Tibial nerve (tissue), 3 donors: ENCODE measurements at regions not wholly inside any gene's neighbourhood (a gene's known extent, or its start where the extent isn't known, plus 50 kb on each side); places are given as distances from the start of the nearest gene placed in this dataset.

Experiments
- POLR2A ChIP-seq, 2 donors: fragments of 450-650 bp; IDR thresholded peaks; one replicate each; pipeline ENCODE4 v1.6.1; 2017; ENCODE audit warnings: antibody characterized with exemption in 2 of 2, mild to moderate bottlenecking in 2 of 2, moderate library complexity in 2 of 2
- TF ChIP-seq, protein P1 (sequence below), 5 experiments: fragments of 200-600 bp in 3 of 5; fragments of 450-650 bp in 2 of 5; sonication (generic) in 3 of 5; IDR thresholded peaks; one replicate each; pipeline ENCODE4 v1.5.1; 2016 to 2019; ENCODE audit warnings: antibody characterized with exemption in 5 of 5, mild to moderate bottlenecking in 3 of 5, moderate library complexity in 2 of 5

DNA sequence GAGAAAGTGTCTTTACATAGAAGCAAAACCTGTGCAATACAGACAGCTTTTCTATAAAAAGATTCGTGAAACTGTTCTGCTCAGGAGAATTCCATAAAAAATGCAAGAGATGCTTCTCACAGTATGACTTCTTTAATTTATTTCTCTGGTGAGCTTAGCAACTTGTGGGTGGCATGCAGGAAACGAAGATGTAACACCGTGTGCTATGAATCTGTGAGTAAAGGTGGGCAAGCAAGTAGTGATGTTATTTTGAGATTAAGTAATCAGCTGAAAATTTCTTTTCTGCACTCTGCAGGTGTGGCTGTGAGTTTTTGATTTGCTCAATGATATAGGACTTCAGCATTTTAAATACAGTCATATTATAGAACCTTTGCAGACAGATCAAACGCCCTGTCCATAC lies 656.8 kb upstream of the NCAM2 start:
- TF ChIP-seq, protein P1, sequence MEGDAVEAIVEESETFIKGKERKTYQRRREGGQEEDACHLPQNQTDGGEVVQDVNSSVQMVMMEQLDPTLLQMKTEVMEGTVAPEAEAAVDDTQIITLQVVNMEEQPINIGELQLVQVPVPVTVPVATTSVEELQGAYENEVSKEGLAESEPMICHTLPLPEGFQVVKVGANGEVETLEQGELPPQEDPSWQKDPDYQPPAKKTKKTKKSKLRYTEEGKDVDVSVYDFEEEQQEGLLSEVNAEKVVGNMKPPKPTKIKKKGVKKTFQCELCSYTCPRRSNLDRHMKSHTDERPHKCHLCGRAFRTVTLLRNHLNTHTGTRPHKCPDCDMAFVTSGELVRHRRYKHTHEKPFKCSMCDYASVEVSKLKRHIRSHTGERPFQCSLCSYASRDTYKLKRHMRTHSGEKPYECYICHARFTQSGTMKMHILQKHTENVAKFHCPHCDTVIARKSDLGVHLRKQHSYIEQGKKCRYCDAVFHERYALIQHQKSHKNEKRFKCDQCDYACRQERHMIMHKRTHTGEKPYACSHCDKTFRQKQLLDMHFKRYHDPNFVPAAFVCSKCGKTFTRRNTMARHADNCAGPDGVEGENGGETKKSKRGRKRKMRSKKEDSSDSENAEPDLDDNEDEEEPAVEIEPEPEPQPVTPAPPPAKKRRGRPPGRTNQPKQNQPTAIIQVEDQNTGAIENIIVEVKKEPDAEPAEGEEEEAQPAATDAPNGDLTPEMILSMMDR (IDR thresholded peaks at IDR 0.05) = no peak
- no peak for TF ChIP-seq POLR2A (IDR thresholded peaks at IDR 0.05)
